ENCODE measurements at regions not wholly inside any gene's neighbourhood (a gene's known extent, or its start where the extent isn't known, plus 50 kb on each side); places are given as distances from the start of the nearest gene placed in this dataset.

DNA sequence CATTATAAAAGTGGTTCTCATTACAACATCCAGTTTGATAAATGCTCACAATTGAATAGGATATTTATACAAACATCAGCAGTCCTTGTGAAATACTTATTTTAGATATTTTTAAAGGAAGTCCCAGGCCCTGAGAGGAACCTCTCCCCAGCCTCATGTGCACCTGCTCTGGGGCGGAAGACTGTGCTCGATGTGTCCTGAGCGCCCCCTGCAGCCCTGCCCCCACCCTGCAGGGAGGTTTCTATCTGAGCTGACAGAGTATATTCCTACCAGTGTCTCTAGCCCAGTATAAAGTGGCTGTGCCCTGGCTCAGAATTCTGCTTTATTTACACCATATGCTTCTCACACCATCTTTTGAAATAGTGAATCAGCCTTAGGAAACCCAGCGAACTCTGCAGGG is 1349.1 kb downstream of the TMEM121 start:
- no peak for TF ChIP-seq ZNF274 (IDR thresholded peaks at IDR 0.05; ENCODE audit: low read depth, low read length)
- TF ChIP-seq YY1 (IDR thresholded peaks at IDR 0.05; ENCODE audit: insufficient read depth, insufficient read length) = no peak
- no peak for TF ChIP-seq SUZ12 (IDR thresholded peaks at IDR 0.05; ENCODE audit: extremely low read depth, insufficient read depth, insufficient read length)

Measured in NT2/D1 (cell line).